GM23338 (cell line): ENCODE measurements at regions not wholly inside any gene's neighbourhood (a gene's known extent, or its start where the extent isn't known, plus 50 kb on each side); places are given as distances from the start of the nearest gene placed in this dataset.

Experiments used
- ATAC-seq: fragments of 200-7000 bp; cut with Tn5 transposase; 3 replicates; pipeline ENCODE4 v1.9.1; 2020
- DNase-seq: peaks from one replicate; pipeline ENCODE4 v3.0.0-alpha.2; 2015; ENCODE audit warnings: low spot score
- H2AFZ ChIP-seq: fragments of 200-600 bp; sonication (generic); 2 replicates; pipeline ENCODE4 v1.8.0; 2016; ENCODE audit warnings: antibody characterized with exemption, mild to moderate bottlenecking, moderate library complexity
- H3F3A ChIP-seq: fragments of 200-600 bp; sonication (generic); replicated peaks from 2 replicates; pipeline ENCODE4 v1.8.0; 2017; ENCODE audit warnings: antibody characterized with exemption, mixed run types, low read depth
- H3K27ac ChIP-seq: fragments of 200-600 bp; sonication (generic); 2 replicates; pipeline ENCODE4 v1.6.1; 2016; ENCODE audit warnings: low read depth
- H3K27me3 ChIP-seq: fragments of 200-600 bp; sonication (generic); 2 replicates; pipeline ENCODE4 v1.8.0; 2016; ENCODE audit warnings: mild to moderate bottlenecking, mixed run types, moderate library complexity; ENCODE audit not compliant: insufficient read depth
- H3K36me3 ChIP-seq: fragments of 200-600 bp; sonication (generic); 2 replicates; pipeline ENCODE4 v1.8.0; 2016; ENCODE audit warnings: mild to moderate bottlenecking; ENCODE audit not compliant: insufficient read depth
- H3K4me1 ChIP-seq: fragments of 200-600 bp; sonication (generic); 2 replicates; pipeline ENCODE4 v1.8.0; 2016; ENCODE audit warnings: mild to moderate bottlenecking, moderate library complexity; ENCODE audit not compliant: insufficient read depth
- H3K4me2 ChIP-seq: fragments of 200-600 bp; sonication (generic); 2 replicates; pipeline ENCODE4 v1.7.1; 2017; ENCODE audit warnings: mixed run types
- H3K4me3 ChIP-seq: fragments of 200-600 bp; sonication (generic); 2 replicates; pipeline ENCODE4 v1.6.1; 2016; ENCODE audit warnings: mixed run types
- H3K79me2 ChIP-seq: fragments of 200-600 bp; sonication (generic); replicated peaks from 2 replicates; pipeline ENCODE4 v1.8.0; 2017; ENCODE audit warnings: mild to moderate bottlenecking; ENCODE audit not compliant: insufficient read depth
- H3K9me2 ChIP-seq: fragments of 200-600 bp; sonication (generic); 2 replicates; pipeline ENCODE4 v1.8.0; 2017; ENCODE audit not compliant: insufficient read depth
- H4K20me1 ChIP-seq: fragments of 200-600 bp; sonication (generic); replicated peaks from 2 replicates; pipeline ENCODE4 v1.8.0; 2017; ENCODE audit warnings: mild to moderate bottlenecking; ENCODE audit not compliant: insufficient read depth
- H3K27ac Mint-ChIP-seq: 2 replicates; pipeline ENCODE4 v1.8.0; 2020; ENCODE audit warnings: inconsistent platforms, mild to moderate bottlenecking, moderate library complexity, mixed read lengths
- H3K27me3 Mint-ChIP-seq: 3 replicates; pipeline ENCODE4 v1.8.0; 2022; ENCODE audit warnings: low read depth, mild to moderate bottlenecking, moderate library complexity, mixed read lengths, inconsistent platforms; ENCODE audit not compliant: insufficient read depth, poor library complexity
- H3K36me3 Mint-ChIP-seq: 3 replicates; pipeline ENCODE4 v1.8.0; 2021; ENCODE audit warnings: low read depth, mild to moderate bottlenecking, inconsistent platforms, moderate library complexity, mixed read lengths
- H3K4me1 Mint-ChIP-seq: 3 replicates; pipeline ENCODE4 v1.8.0; 2020; ENCODE audit warnings: mild to moderate bottlenecking, inconsistent platforms, mixed read lengths
- H3K4me3 Mint-ChIP-seq: 3 replicates; pipeline ENCODE4 v1.8.0; 2021; ENCODE audit warnings: moderate library complexity, mild to moderate bottlenecking, inconsistent platforms, mixed read lengths
- H3K9me3 Mint-ChIP-seq: 3 replicates; pipeline ENCODE4 v1.8.0; 2020; ENCODE audit warnings: moderate library complexity, mild to moderate bottlenecking, inconsistent platforms, mixed read lengths
- CREB1 ChIP-seq: fragments of 250-450 bp; sonication (Bioruptor Pico); IDR thresholded peaks from 2 replicates; pipeline ENCODE4 v1.5.0; 2020; ENCODE audit warnings: low read depth, mild to moderate bottlenecking, moderate library complexity
- ETS1 ChIP-seq: IDR thresholded peaks from 2 replicates; pipeline ENCODE4 v1.6.1; 2016; ENCODE audit warnings: antibody characterized with exemption
- EZH2 ChIP-seq: fragments of 200-600 bp; sonication (generic); IDR thresholded peaks from one replicate; pipeline ENCODE4 v1.8.0; 2017; ENCODE audit warnings: antibody characterized with exemption, mild to moderate bottlenecking, low read depth; ENCODE audit not compliant: unreplicated experiment
- EZH2phosphoT487 ChIP-seq: fragments of 200-600 bp; sonication (generic); IDR thresholded peaks from one replicate; pipeline ENCODE4 v1.8.1; 2018; ENCODE audit warnings: antibody characterized with exemption; ENCODE audit not compliant: unreplicated experiment
- NANOG ChIP-seq: IDR thresholded peaks from 2 replicates; pipeline ENCODE4 v1.6.1; 2016; ENCODE audit warnings: antibody characterized with exemption, borderline replicate concordance
- POLR2AphosphoS5 ChIP-seq: IDR thresholded peaks from 2 replicates; pipeline ENCODE4 v1.6.1; 2016; ENCODE audit warnings: antibody characterized with exemption, low read depth
- STAT1 ChIP-seq: IDR thresholded peaks from one replicate; pipeline ENCODE4 v1.6.1; 2016; ENCODE audit warnings: antibody characterized with exemption; ENCODE audit not compliant: unreplicated experiment
- ZNF114 ChIP-seq: fragments of 250-450 bp; sonication (Bioruptor Pico); IDR thresholded peaks from 2 replicates; pipeline ENCODE4 v1.5.0; 2020; ENCODE audit warnings: mild to moderate bottlenecking, moderate library complexity
- ZNF462 ChIP-seq: fragments of 250-450 bp; sonication (Bioruptor Pico); IDR thresholded peaks from 2 replicates; pipeline ENCODE4 v1.5.0; 2020; ENCODE audit warnings: mild to moderate bottlenecking, moderate library complexity

GRCh38 chr2:19176172-19176852 lies 182.1 kb downstream of the OSR1 start:
- Mint-ChIP-seq H3K27me3 (no peaks in the 10 kb centered on the region), H3K4me1 (peaks cover 11% of the 10 kb centered on the region), H3K9me3 (peaks cover 10% of the 10 kb centered on the region; the same call in 2 of the 3 replicates), H3K27ac (no peak overlapping the region), H3K36me3 (peaks cover 1% of the 10 kb centered on the region; the same call in 1 of the 3 replicates), H3K4me3 (no peak overlapping the region)
- Histone ChIP-seq H3F3A (no peaks in the 10 kb centered on the region), H3K36me3 (no peaks in the 10 kb centered on the region), H3K9me2 (no peaks in the 10 kb centered on the region; the same call in 1 of the 2 replicates), H3K4me1 (no peaks in the 10 kb centered on the region), H3K27ac (no peak overlapping the region), H2AFZ (no peak overlapping the region), H4K20me1 (no peaks in the 10 kb centered on the region), H3K27me3 (no peaks in the 10 kb centered on the region), H3K4me3 (no peak overlapping the region), H3K79me2 (no peaks in the 10 kb centered on the region), H3K4me2 (no peak overlapping the region)
- no peak for DNase-seq
- TF ChIP-seq ZNF114 (CRISPR knock-in tag) (no peak), ETS1 (no peak), POLR2AphosphoS5 (no peak), CREB1 (CRISPR knock-in tag) (no peak), EZH2phosphoT487 (no peak), EZH2 (no peak), STAT1 (no peak), ZNF462 (CRISPR knock-in tag) (no peak), NANOG (no peak)
- no peak for ATAC-seq
